ENCODE measurements at regions not wholly inside any gene's neighbourhood (a gene's known extent, or its start where the extent isn't known, plus 50 kb on each side); places are given as distances from the start of the nearest gene placed in this dataset.

DNA sequence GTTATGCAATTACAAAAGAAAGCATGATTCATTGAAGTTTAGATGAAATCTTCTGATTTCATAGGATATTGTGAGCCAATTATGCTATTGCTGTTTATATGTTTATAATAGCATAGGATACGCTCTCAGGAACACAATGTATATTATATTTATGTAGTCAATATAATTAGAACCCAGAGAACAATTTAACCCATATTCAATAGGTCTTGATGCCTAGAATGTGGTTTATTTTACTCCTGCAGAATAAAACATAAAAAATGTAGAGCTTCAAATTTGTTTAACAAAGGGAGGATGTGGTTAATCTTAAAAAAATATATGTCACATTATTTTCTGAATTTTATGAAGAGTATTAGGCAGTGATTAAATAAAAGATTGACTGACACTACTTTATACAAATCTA is 380.8 kb upstream of the SPRY2 start:
- Histone ChIP-seq H2AFZ (ENCODE audit: low read depth) (no peak overlapping the region), H3K4me1 (ENCODE audit: low read depth, poor library complexity, severe bottlenecking) (no peaks in the 10 kb centered on the region), H4K20me1 (ENCODE audit: insufficient read depth) (no peaks in the 10 kb centered on the region), H3K27ac (no peak overlapping the region), H3K4me3 (IDR thresholded peaks at IDR 0.05; ENCODE audit: insufficient read depth, low read depth, low read length) (no peak overlapping the region), H3K79me2 (ENCODE audit: insufficient read depth, low read depth) (no peaks in the 10 kb centered on the region), H3K9ac (no peak overlapping the region), H3K36me3 (ENCODE audit: insufficient read depth) (no peaks in the 10 kb centered on the region), H3K4me2 (no peak overlapping the region), H3K27me3 (ENCODE audit: insufficient read depth, low read depth) (no peaks in the 10 kb centered on the region)
- TF ChIP-seq, protein P1, sequence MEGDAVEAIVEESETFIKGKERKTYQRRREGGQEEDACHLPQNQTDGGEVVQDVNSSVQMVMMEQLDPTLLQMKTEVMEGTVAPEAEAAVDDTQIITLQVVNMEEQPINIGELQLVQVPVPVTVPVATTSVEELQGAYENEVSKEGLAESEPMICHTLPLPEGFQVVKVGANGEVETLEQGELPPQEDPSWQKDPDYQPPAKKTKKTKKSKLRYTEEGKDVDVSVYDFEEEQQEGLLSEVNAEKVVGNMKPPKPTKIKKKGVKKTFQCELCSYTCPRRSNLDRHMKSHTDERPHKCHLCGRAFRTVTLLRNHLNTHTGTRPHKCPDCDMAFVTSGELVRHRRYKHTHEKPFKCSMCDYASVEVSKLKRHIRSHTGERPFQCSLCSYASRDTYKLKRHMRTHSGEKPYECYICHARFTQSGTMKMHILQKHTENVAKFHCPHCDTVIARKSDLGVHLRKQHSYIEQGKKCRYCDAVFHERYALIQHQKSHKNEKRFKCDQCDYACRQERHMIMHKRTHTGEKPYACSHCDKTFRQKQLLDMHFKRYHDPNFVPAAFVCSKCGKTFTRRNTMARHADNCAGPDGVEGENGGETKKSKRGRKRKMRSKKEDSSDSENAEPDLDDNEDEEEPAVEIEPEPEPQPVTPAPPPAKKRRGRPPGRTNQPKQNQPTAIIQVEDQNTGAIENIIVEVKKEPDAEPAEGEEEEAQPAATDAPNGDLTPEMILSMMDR (conservative IDR thresholded peaks at IDR 0.05; ENCODE audit: low read depth, low read length), result no peak

DNA sequence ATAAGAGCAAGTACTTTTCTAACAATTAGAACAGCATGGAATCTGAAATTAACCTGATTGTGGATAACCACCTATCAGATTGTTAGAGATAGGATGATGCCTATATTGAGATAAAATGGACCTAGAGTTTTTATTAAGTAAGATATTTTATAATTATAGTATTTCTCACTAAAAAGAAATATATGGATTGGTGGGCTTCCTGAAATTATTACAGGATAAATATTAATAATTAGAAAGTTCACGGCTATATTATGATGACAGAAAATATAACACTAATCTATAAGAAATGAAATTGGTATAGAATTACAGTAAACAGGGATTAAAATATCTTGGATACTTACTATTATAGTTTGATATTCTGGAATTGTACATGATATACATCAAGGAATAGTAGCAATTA is 378.0 kb upstream of the SPRY2 start:
- Histone ChIP-seq H3K27ac (no peak overlapping the region), H3K27me3 (ENCODE audit: insufficient read depth, low read depth) (no peaks in the 10 kb centered on the region), H3K4me1 (ENCODE audit: low read depth, poor library complexity, severe bottlenecking) (no peaks in the 10 kb centered on the region), H3K9ac (no peak overlapping the region), H3K4me3 (IDR thresholded peaks at IDR 0.05; ENCODE audit: insufficient read depth, low read depth, low read length) (no peak overlapping the region), H3K36me3 (ENCODE audit: insufficient read depth) (no peaks in the 10 kb centered on the region), H2AFZ (ENCODE audit: low read depth) (no peak overlapping the region), H3K4me2 (no peak overlapping the region), H4K20me1 (ENCODE audit: insufficient read depth) (no peaks in the 10 kb centered on the region), H3K79me2 (ENCODE audit: insufficient read depth, low read depth) (no peaks in the 10 kb centered on the region)
- TF ChIP-seq, protein P1 (conservative IDR thresholded peaks at IDR 0.05; ENCODE audit: low read depth, low read length), result no peak

DNA sequence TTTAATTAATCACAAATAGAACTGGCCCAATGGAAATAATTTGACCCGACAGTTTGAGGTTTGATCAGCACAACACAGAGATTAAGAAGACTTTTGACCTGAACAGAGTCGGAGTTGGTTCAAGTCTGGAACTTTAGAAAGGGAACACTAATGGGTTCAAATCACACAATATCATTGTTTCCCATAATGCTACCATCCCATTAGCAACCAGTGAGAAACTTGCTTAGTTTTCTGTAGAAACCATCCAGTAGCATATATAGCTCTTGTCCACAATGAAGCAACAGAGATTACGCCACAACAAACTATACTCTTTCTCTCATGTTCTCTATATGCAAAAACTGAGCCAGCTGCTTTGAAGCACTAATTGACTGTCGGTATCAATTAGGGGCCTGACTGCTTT is 376.9 kb upstream of the SPRY2 start:
- Histone ChIP-seq H3K79me2 (ENCODE audit: insufficient read depth, low read depth) (no peaks in the 10 kb centered on the region), H3K27me3 (ENCODE audit: insufficient read depth, low read depth) (no peaks in the 10 kb centered on the region), H3K9ac (no peak overlapping the region), H3K4me1 (ENCODE audit: low read depth, poor library complexity, severe bottlenecking) (no peaks in the 10 kb centered on the region), H4K20me1 (ENCODE audit: insufficient read depth) (no peaks in the 10 kb centered on the region), H3K36me3 (ENCODE audit: insufficient read depth) (no peaks in the 10 kb centered on the region), H3K27ac (no peak overlapping the region), H3K4me2 (no peak overlapping the region), H3K4me3 (IDR thresholded peaks at IDR 0.05; ENCODE audit: insufficient read depth, low read depth, low read length) (no peak overlapping the region), H2AFZ (ENCODE audit: low read depth) (no peak overlapping the region)
- TF ChIP-seq, protein P1 (conservative IDR thresholded peaks at IDR 0.05; ENCODE audit: low read depth, low read length), result no peak

DNA sequence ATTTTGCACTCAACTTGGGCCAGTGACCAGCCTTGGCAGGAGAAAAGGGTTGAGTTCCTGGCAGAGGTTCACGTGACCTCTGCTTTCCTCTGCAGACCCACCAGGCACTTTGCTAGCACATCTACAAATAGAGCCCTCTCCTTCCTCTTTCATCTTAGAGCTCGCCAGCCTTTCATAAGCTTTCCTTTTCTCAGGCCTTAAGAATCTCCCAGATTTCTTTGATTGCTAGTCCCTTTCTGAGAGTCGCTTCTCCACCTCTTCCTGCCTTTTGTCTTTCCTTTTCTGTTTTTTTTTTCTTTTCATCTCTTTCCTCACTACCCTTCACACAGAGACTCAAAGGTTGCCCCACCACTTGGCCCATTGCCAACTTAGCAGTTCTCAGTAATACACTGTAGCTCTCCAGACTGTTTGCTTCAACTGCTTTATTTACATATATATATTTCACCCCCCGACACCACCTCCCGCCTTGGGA is 375.7 kb upstream of the SPRY2 start:
- Histone ChIP-seq H4K20me1 (ENCODE audit: insufficient read depth) (no peaks in the 10 kb centered on the region), H2AFZ (ENCODE audit: low read depth) (no peak overlapping the region), H3K4me1 (ENCODE audit: low read depth, poor library complexity, severe bottlenecking) (no peaks in the 10 kb centered on the region), H3K4me2 (no peak overlapping the region), H3K4me3 (IDR thresholded peaks at IDR 0.05; ENCODE audit: insufficient read depth, low read depth, low read length) (no peak overlapping the region), H3K79me2 (ENCODE audit: insufficient read depth, low read depth) (no peaks in the 10 kb centered on the region), H3K27ac (no peak overlapping the region), H3K36me3 (ENCODE audit: insufficient read depth) (no peaks in the 10 kb centered on the region), H3K9ac (no peak overlapping the region), H3K27me3 (ENCODE audit: insufficient read depth, low read depth) (no peaks in the 10 kb centered on the region)
- TF ChIP-seq, protein P1 (conservative IDR thresholded peaks at IDR 0.05; ENCODE audit: low read depth, low read length), result no peak

All from KMS-11 (cell line).